Hepatocyte (in vitro differentiated cells): ENCODE measurements at regions not wholly inside any gene's neighbourhood (a gene's known extent, or its start where the extent isn't known, plus 50 kb on each side); places are given as distances from the start of the nearest gene placed in this dataset.

Experiments used
- EZH2phosphoT487 ChIP-seq: fragments of 200-600 bp; sonication (generic); IDR thresholded peaks from one replicate; pipeline ENCODE4 v1.6.1; 2018; ENCODE audit warnings: antibody characterized with exemption, mild to moderate bottlenecking, low read depth, moderate library complexity; ENCODE audit not compliant: unreplicated experiment, severe bottlenecking
- TF ChIP-seq, protein P1 (sequence below): fragments of 200-600 bp; sonication (generic); IDR thresholded peaks from 2 replicates; pipeline ENCODE4 v1.5.1; 2016; ENCODE audit warnings: antibody characterized with exemption, mild to moderate bottlenecking; ENCODE audit not compliant: poor library complexity

DNA sequence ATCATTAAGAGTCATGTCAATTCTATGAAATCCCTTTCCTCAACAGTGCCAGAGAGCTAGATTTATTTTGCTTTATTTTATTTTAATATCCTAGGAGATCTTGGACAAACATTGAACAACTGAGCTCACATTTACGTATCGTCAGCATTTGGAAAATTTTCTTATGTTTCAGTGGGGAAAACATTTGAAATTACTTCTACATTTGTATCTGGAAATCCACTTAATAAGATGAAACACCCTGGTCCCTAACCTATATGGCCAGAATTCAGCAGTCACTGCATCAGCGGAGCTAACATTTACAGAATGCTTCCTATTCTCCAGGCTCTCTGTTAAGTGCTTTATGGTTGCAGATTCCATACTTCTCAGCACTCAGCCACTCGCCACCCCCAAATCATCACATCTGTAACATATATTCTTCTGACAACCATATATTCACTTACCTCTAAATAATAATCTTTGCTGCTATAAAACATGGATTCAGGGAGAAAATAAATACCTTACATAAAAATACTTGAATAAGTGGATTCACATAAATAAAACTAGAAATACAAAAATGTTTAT is 773.9 kb downstream of the JRKL start:
- TF ChIP-seq, protein P1, sequence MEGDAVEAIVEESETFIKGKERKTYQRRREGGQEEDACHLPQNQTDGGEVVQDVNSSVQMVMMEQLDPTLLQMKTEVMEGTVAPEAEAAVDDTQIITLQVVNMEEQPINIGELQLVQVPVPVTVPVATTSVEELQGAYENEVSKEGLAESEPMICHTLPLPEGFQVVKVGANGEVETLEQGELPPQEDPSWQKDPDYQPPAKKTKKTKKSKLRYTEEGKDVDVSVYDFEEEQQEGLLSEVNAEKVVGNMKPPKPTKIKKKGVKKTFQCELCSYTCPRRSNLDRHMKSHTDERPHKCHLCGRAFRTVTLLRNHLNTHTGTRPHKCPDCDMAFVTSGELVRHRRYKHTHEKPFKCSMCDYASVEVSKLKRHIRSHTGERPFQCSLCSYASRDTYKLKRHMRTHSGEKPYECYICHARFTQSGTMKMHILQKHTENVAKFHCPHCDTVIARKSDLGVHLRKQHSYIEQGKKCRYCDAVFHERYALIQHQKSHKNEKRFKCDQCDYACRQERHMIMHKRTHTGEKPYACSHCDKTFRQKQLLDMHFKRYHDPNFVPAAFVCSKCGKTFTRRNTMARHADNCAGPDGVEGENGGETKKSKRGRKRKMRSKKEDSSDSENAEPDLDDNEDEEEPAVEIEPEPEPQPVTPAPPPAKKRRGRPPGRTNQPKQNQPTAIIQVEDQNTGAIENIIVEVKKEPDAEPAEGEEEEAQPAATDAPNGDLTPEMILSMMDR = no peak
- no peak for TF ChIP-seq EZH2phosphoT487
